GM18870 (cell line): ENCODE measurements at regions not wholly inside any gene's neighbourhood (a gene's known extent, or its start where the extent isn't known, plus 50 kb on each side); places are given as distances from the start of the nearest gene placed in this dataset.

ENCODE experiments used
- ATAC-seq: cut with Tn5 transposase; IDR thresholded peaks from one replicate; pipeline ENCODE4 v1.9.1; 2021; ENCODE audit warnings: moderate library complexity; ENCODE audit not compliant: unreplicated experiment

DNA sequence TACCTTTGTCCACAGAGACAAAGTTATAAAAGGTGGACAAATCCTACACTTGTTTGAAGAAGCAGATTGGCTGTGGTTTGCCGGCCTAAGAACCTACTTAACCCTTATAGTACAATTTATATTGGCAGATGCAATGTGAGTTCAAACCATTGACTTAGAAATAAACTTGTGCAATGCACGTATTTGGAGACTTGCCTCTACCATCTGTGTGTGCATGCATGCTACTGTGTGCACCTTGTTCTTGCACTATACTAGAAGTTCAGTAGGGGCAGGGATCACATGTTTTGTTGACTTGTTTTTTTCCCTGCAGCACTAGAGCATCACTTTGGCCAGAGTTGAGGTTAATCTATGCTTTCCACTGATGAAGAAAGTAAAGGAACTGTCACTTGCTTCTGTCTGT lies 163.1 kb upstream of the SERP2 start:
- ATAC-seq, result no peak

DNA sequence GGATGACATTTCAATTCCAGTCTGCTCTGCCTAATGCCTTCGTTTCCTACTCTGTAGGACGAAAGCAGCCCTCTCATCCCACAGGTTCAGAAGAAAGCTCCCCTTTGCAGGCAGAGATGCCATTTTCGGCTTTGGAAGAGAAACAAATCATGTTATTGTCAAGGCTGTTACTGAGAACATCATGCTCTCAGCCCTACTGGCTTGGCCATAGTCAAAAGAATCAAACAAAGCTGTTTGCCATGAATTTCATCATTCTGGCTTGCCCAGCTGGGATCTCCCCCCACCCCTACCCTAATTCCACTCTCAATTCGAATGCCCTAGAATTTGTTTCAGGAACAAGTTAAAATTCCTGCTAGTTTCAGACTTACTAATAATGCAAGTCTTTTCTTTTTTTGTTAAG lies 162.3 kb upstream of the SERP2 start:
- ATAC-seq, result no peak

DNA sequence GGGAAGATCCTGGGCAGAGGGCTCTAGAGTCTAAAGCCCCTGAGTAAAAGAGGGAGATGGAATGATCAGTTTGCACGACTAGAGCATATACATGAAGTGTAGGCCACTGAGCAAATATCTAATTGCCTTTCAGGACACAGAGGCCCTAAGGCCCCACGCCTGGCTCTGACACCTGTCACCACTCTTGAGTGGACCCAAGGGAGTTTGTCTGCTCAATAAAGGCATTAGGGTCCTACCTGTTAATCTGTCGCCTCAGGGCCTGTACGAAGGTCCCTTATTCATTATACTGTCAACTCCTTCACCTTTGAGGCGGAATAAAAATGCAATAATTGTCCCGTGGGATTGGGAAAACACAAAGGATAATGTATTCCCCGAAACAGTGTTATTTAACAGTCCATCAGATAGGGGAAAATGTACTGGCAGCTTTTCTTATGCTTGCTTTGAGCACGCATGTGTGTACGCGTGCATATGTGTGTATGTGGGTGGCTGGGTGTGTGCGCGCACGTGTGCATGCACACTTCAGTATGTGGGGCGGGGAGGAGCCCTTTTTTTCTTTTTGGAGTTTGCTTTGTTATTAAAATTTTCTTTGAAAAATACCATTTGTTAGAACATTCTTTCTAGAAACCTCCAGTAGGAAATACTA lies 161.8 kb upstream of the SERP2 start:
- ATAC-seq, result no peak

DNA sequence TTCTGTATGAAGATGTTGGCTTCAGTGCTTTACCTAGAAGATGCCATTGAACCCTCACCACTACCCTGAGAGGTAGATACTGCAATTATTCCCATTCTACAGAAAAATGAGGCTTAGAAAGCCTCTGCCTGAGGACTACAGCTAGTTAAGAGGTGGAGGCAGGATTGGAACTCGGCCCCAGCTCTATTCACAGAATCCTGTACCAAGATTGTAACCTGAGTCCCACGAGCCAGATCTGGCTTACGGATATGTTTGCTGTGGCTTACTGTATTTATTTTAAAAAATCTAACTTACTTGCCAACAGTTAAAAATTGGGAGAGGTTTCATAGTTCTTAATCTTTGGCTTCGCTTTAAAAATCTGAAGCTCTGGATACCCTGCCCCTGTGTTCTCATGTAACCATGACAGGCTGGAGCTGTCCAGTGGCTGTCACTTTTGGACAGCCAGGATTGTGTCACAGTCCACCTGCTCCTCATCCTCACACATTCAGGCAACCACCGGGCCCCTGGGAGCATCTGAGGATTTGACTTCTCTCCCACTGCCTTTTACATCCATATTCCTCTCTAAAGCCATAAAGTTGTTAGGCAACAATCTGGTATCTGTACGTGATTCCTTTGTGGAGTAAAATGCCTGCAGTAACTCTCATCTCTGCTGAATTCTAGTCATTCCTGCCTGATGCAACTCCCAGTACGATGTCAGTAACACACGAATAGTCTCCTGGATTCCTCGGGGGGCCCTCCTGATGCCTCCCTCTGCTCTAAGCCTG lies 160.8 kb upstream of the SERP2 start:
- ATAC-seq, result no peak

DNA sequence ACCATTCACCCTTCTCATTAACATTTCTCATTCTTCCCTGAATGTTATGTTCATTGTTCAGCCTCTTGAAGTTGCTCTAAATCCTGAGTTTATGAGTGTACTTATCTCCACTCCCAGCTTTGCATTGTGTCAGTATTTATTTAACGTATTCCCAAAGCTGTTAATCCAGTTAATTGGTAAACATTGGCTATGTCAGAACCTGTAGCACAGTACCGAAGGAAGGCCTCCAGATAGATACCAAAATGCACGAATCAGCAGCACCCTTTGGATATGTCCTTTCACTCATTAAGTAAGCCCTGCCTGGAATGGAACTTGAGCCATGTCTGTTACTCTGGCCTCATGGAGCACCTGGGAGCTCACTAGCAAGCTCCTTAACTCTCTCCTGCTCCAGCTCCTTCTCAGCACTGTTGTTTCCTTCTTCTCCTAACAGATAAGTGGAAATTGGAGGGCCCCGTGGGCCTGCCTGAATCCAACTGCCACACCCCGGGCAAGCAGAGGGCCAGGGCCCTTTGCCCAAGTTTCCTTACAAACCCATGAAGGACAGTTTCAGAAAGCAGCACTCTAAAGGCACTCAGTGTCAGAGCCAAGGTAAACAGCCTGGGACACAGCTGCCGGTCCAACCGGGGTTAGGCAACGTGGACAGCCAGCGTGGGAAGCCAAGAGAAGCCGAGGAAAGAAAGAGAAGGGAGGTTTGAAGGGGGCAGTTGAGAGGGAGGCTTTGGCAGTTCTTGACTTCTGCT lies 155.0 kb upstream of the SERP2 start:
- ATAC-seq, result no peak

DNA sequence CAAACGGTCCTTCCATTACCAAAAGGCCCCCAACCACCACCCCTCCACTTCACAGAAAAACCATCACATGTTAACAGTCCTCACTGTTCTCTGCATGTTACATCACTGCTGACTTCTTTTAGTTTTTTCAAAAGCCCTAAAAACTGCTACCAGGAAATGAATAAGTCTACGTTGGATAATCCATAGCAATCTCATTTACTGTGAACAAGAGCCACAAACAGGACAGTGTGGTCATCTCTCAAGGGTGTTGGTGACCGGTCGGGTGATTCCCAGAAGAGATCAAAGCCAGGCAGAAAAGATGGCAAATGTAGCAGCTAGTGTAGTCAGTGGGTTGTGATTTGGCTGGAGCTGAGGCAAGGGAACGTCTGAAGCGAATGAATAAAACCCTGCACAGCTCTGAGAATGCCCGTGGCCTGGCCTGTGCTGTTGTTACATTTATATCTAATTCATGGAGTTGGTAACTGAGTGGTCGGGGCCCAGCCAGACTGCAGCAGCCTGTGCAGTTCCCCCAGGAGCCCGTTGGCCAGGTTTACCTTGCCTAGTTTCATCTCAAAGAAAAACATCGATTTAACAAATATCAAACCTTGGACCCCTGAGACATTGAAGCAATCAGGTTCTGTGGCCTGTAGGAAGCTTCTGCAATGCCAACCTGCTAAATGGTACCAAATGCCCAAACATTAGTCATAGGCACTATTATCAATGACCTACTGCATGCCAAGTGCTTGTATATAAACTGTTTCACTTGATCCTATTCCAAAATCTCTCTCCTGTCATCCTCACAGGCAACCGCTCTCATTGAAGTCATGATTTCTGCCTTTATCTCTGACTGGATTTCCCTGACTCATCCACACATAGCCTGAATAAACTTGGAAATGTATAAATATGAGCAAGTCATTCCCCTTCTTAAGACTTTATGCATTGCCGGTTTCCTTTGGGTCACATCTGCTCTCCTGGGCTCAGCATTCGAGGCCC lies 153.8 kb upstream of the SERP2 start:
- ATAC-seq, result no peak

DNA sequence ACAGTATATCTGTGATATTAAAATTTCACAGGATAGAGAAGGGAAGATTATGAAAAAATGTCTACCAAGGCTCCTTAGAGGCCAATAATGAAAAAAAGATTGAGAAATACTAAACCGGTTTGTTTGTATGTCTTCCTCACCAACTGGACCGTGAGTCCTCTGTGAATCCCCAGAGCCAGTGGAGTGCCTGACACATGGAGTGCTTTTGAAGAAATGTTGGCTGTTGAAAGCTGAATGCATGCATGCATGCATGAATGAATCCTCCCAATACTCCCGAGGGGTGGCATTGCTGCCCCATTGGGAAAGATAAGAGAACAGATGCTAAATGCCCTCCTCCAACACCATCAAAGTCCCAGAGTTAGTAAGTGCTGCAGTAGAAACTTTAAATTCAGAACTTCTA lies 152.7 kb upstream of the SERP2 start:
- no peak for ATAC-seq

DNA sequence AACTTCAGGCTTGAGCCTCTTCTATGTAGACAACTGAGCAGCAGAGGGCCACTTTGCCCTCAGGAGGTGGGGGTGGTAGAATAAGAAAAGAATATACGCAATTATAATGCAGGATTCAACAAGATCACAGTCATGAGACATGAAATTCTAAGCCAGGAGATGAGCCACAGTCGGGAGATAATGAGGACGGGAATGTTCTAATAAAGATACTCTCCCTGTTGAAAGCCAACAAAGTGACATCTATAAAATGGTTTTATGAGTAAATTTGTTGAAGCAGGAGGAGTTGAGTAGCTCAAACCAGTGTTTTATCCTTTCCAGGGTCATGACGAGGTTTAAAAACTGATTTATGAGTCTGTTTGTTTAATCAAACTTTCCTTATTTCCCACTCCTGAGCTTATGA lies 152.0 kb upstream of the SERP2 start:
- no peak for ATAC-seq

DNA sequence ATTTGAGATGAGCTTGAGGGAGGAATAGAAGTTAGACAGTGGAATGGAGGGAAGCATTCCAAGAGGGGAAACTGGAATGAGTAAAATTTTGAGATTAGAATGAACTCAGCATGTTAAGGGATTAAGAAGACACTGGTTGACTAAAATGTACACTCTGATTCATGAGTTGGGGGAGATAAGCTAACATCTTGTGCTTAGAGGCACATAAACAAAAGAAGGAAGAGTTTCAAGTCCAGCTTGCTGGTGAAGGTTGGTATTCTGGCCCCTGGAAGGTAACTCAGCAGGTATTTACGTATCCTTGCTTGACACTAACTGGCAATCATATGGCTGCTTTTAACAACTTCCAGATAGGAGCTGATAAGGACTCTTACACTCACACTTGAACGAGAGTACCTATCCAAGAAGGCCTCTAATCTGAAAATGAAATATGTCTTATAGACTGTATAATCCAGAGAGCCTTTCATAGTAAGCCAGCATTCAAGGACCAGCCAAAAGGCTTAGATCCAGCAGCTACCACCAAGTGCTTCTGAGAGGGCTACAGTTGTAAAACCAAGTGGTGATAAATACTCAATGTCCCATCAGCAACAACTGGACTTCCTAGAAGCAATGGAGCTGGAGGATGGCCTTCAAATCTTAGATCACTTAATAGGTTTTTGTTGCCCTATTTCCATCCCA lies 149.7 kb upstream of the SERP2 start:
- no peak for ATAC-seq

DNA sequence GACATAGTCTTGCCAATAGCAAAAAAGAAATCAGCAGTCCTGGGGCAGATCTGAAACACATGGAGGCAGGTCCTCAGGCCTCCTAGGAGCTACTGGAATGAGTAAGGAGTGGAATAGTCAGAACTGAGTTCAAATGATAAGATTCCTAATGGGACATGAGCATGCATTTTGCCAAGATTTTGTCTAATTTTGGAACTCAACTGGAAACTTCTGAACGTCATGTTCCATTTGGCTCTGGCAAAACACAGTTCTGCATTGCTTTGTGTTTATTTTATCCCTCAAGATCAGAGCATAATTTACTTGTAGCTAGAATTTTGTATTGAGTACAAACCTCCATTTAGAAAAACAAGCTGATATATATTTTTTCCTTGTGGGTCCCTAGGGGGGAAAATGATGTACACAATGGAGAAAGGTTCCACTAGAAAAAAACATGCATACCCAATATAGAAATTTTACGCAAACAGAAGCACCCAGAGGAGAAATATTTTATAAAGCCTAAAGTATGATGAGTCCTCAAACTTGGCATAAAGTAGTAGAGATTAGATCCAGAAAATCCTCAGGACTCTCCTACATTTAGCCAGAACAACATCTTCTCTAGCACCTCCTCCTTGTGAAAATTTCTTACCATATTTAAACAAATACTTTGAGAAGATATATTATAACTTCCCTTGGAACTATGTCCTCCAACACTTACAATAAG lies 149.0 kb upstream of the SERP2 start:
- no peak for ATAC-seq

DNA sequence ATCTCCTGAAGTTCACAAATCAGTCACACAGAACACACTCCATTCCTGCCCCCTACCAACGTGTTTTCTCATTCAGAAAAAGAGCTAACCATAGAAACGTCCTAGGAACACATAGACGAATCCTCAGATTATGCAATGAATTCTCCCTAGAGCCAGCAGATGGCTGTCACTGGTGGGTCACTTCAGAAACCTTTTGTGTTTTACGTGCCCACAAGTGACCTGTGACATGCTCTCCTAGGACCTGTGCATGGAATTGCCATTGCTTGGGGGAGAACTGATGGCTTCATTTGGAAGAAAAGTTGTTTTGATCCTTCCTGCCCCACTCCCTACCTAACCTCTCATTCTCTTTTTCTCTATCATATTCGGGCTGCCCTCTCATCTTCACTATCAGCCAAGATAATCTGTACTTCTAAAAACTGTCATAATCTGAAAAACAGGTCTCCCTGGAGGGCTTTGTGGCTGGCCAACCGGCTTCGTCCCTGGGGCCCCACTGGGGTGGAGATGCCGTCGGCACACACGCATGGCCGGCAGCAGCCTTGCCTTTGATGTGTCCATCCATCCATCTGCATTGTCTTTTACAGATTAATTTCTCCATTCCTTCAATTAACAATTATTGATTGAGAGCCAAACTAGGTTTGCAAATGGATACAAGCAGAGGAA lies 144.1 kb upstream of the SERP2 start:
- no peak for ATAC-seq

DNA sequence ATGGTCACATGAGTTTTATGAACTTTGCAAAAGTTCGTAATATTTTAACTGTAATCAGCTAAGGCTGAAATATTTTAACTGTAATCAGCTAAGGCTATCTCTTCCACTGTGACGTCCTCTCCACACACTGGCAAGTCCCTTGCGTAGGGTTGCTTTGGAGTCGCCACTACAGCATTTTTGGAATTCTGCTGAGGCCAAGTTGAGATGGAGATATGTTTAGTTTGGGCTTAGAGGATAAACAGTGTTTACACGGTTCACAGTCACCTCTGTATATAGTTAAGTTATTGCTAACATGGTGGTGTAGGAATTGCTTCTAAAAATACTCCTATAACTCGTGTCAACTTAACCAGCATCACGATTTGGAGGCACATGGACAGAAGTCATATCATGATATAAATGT lies 143.6 kb upstream of the SERP2 start:
- no peak for ATAC-seq

DNA sequence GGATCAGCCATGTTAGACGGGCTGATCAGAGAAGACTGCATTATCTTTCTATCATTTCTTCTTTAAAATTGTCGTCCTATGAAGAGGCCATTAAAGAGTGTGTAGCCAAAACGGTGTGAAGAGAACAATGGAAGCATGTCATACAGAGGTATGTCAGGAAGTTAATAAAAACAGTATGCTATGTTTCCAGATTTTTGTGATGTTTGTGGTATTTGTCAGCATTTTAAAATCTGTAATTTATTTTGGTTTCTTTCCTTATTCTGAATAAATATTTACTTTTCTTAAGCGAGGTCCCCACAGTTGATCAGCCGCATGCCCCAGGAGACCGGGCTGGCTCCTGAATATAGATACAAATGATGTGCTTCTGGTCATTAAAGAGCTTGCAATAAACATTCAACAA lies 142.9 kb upstream of the SERP2 start:
- no peak for ATAC-seq

DNA sequence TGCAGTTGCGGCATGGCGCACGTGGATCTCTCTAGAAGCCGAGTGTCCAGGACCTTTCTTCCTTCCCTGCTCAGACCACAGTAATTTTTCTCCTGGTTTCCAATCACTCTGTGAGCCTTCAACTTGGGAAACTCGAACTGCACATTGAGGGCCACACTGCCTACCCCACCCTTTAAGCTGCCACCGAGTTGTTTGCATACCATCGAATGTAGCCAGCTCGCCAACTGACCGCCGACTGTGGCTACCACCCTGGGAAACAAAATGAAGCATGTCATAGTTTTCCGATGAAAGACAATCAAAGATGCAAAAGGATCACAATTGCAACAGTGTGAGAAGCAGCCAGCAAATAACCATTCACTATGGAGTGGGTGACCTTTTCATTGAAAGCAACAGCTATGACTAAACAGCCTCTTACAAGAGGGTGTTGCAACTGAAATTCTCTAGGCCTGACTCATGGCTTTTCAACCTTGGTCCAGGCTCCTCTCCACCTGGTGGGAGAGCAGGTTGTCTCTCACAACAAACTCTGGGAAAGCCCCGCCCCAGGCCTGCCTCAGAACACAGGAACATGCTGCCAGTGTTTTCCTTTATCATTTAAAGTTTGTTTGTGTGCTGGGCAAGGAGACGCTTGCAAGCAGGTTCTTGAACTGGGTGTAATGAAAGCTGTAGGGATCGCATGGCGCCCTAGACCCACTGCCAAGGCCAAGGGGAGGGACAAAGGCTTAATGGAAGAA lies 141.7 kb upstream of the SERP2 start:
- no peak for ATAC-seq

DNA sequence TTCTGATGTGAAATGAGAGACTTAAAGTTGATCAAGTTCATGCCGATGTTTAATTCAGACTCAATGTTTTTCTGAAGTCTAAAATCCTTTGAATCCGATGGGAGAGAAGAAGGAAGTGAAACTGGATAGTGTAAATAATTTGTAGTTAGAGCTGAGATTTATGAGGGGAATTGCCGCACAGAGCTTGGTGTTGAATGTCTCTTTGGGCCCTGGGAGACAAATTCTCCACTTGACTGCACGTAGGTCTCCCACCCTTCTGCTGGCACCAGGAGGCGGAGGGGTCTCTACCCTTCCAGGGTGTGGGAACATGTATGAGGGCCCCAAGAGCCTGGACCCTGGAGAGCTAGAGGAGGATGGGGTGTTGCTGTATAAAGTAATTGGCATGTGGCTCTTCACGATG lies 140.8 kb upstream of the SERP2 start:
- no peak for ATAC-seq

DNA sequence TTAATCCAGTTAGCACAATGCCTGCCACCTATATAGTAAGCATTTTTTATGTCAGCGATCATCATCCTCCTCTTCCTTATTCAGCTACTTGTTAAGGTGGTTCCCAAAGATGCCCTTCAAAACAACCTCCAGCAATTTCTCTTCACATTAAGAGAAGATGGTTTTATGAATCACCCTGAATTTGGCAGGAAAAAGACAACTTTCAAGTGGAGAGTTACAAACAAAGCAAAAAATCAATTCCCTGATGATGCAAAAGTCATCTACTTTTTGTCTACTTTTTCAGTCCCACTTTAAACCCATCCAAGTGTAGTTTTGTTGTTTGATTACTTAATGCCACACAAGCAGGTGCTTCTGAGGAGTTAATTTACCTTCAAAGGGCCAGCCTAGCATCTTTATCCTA lies 139.1 kb upstream of the SERP2 start:
- no peak for ATAC-seq

DNA sequence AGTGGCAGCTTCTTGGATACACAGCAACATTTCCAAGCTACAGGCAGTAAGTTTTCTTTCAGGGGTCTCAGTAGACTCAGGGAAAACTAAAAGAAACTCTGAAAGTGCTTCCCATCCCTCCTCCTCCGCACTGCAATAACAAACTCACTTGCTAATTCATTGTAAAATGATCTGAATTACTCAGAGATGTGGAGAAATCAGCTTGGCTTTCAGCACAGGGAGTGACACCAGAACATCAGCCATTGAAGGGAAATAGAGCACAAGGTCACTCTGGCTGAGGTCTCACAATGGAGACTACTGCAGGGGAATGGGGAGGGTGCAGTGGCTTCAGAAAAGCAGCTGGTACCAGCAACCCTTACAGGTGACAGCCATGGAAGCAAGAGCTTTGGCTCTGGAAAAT lies 137.3 kb upstream of the SERP2 start:
- no peak for ATAC-seq

DNA sequence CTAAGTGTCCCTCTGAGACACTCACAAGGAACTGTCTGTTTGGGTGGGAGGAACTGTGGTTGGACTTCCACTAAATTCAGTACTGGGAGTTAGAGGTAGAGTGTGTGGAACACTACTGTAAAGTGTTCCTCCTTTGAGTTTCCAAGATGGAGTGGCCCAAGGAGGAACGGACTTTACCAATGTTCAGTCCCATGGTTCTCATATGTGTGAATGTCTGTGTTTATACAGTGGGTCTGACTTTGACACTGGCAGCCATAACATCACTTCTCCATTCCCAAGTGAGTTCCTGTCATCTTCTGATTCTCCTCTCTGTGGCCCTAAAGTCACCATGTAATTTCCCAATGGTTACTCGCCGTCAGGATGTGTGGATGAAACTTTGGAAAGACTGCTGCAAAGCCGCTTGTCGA lies 136.8 kb upstream of the SERP2 start:
- ATAC-seq, result no peak
